DND-41 (cell line): ENCODE measurements at regions not wholly inside any gene's neighbourhood (a gene's known extent, or its start where the extent isn't known, plus 50 kb on each side); places are given as distances from the start of the nearest gene placed in this dataset.

Experiments
- ATAC-seq: fragments of 200-7000 bp; cut with Tn5 transposase; 3 replicates; pipeline ENCODE4 v1.9.1; 2021; ENCODE audit warnings: low read depth; ENCODE audit not compliant: insufficient read depth
- DNase-seq: peaks from one replicate; pipeline ENCODE4 v3.0.0-alpha.2; 2020
- H2AFZ ChIP-seq: 2 replicates; pipeline ENCODE4 v1.6.0; 2012; ENCODE audit warnings: low read depth, low read length
- H3K27ac ChIP-seq: 2 replicates; pipeline ENCODE4 v1.5.1; 2012; ENCODE audit warnings: low read length, inconsistent platforms
- H3K27me3 ChIP-seq: fragments of 200-600 bp; sonication (generic); 2 replicates; pipeline ENCODE4 v1.6.0; 2012; ENCODE audit warnings: low read length, mild to moderate bottlenecking, inconsistent platforms; ENCODE audit not compliant: insufficient read depth, poor library complexity
- H3K36me3 ChIP-seq: 2 replicates; pipeline ENCODE4 v1.5.1; 2012; ENCODE audit warnings: low read length, inconsistent platforms; ENCODE audit not compliant: insufficient read depth
- H3K4me1 ChIP-seq: 2 replicates; pipeline ENCODE4 v1.5.1; 2012; ENCODE audit warnings: mild to moderate bottlenecking, low read length; ENCODE audit not compliant: insufficient read depth
- H3K4me2 ChIP-seq: 2 replicates; pipeline ENCODE4 v1.6.0; 2012; ENCODE audit warnings: mild to moderate bottlenecking, moderate library complexity, low read length, inconsistent platforms; ENCODE audit not compliant: insufficient read depth
- H3K4me3 ChIP-seq, 2 experiments: fragments of 200-600 bp in 1 of 2; shearing (Covaris generic) in 1 of 2; 2 replicates each; pipeline ENCODE4 v1.5.1; 2012 to 2016; ENCODE audit warnings: inconsistent platforms in 2 of 2, low read length in 2 of 2, mild to moderate bottlenecking in 2 of 2, low read depth in 1 of 2, moderate library complexity in 1 of 2
- H3K79me2 ChIP-seq: 2 replicates; pipeline ENCODE4 v1.6.0; 2012; ENCODE audit warnings: low read length, inconsistent platforms; ENCODE audit not compliant: insufficient read depth
- H3K9ac ChIP-seq: 2 replicates; pipeline ENCODE4 v1.6.0; 2012; ENCODE audit warnings: low read depth, mild to moderate bottlenecking, inconsistent platforms, low read length, moderate library complexity
- H3K9me3 ChIP-seq: 2 replicates; pipeline ENCODE4 v1.5.1; 2012; ENCODE audit warnings: low read length, moderate library complexity, mild to moderate bottlenecking, inconsistent platforms; ENCODE audit not compliant: insufficient read depth, severe bottlenecking
- H4K20me1 ChIP-seq: 2 replicates; pipeline ENCODE4 v1.6.0; 2012; ENCODE audit warnings: low read length; ENCODE audit not compliant: insufficient read depth
- CTCF ChIP-seq: IDR thresholded peaks from 2 replicates; pipeline ENCODE4 v1.5.1; 2012; ENCODE audit warnings: borderline replicate concordance, low read length, moderate library complexity, mild to moderate bottlenecking; ENCODE audit not compliant: poor library complexity, severe bottlenecking; ENCODE audit errors: extremely low read depth
- EZH2 ChIP-seq: IDR thresholded peaks from 3 replicates; pipeline ENCODE4 v1.6.1; 2012; ENCODE audit warnings: borderline replicate concordance, low read depth, mild to moderate bottlenecking, moderate library complexity, low read length, inconsistent platforms; ENCODE audit not compliant: severe bottlenecking

- Histone ChIP-seq H3K4me2 (no peak overlapping the region), H3K27ac (no peak overlapping the region), H3K27me3 (no peaks in the 10 kb centered on the region), H4K20me1 (no peaks in the 10 kb centered on the region), H3K9me3 (no peaks in the 10 kb centered on the region), H3K36me3 (no peaks in the 10 kb centered on the region), H3K79me2 (no peaks in the 10 kb centered on the region), H3K4me3 (no peak overlapping the region), H2AFZ (no peak overlapping the region), H3K9ac (no peak overlapping the region), H3K4me1 (no peaks in the 10 kb centered on the region)
- DNase-seq (no peak), ATAC-seq (no peak)
- no peak for TF ChIP-seq CTCF
- no peak for TF ChIP-seq EZH2
Measured at GRCh38 chr11:79973721-79974617, 533.1 kb upstream of the TENM4 start.

- no peak for TF ChIP-seq EZH2
- no peak for TF ChIP-seq CTCF
- no peaks in the 10 kb centered on the region for H3K79me2 ChIP-seq
- H3K4me3 ChIP-seq: no peak overlapping the region
Measured at GRCh38 chr11:79971255-79971654, 530.4 kb upstream of the TENM4 start.

GRCh38 chr11:79966592-79966991 is 525.8 kb upstream of the TENM4 start:
- H4K20me1 ChIP-seq: no peaks in the 10 kb centered on the region
- no peak overlapping the region for H3K27ac ChIP-seq
- H3K4me3 ChIP-seq: no peak overlapping the region
- no peak for DNase-seq
- H3K27me3 ChIP-seq: no peaks in the 10 kb centered on the region
- TF ChIP-seq CTCF: no peak
- TF ChIP-seq EZH2: no peak
- H3K79me2 ChIP-seq: no peaks in the 10 kb centered on the region
- ATAC-seq: no peak
- H3K9me3 ChIP-seq: no peaks in the 10 kb centered on the region
- no peak overlapping the region for H2AFZ ChIP-seq
- no peak overlapping the region for H3K4me2 ChIP-seq
- H3K9ac ChIP-seq: no peak overlapping the region
- no peaks in the 10 kb centered on the region for H3K36me3 ChIP-seq
- H3K4me1 ChIP-seq: no peaks in the 10 kb centered on the region

More at GRCh38 chr11:79971255-79971654, 530.4 kb upstream of the TENM4 start:
- H3K4me1 ChIP-seq: no peaks in the 10 kb centered on the region
- H3K9me3 ChIP-seq: no peaks in the 10 kb centered on the region
- ATAC-seq: no peak
- no peak overlapping the region for H3K27ac ChIP-seq
- H2AFZ ChIP-seq: no peak overlapping the region
- no peaks in the 10 kb centered on the region for H3K36me3 ChIP-seq
- H3K9ac ChIP-seq: no peak overlapping the region
- no peaks in the 10 kb centered on the region for H4K20me1 ChIP-seq
- H3K27me3 ChIP-seq: no peaks in the 10 kb centered on the region
- no peak for DNase-seq
- H3K4me2 ChIP-seq: no peak overlapping the region
